Stimulated activated CD4-positive, alpha-beta T cell treated with anti-CD3 and anti-CD28 coated beads, Interleukin-15, amount 100 ng/mL, for 24 hours (primary cell): ENCODE measurements at regions not wholly inside any gene's neighbourhood (a gene's known extent, or its start where the extent isn't known, plus 50 kb on each side); places are given as distances from the start of the nearest gene placed in this dataset.
A peak's percentile ranks its signal among the peaks of the same experiment; 100 is the strongest.

Experiments used
- DNase-seq: peaks from one replicate; pipeline ENCODE4 v3.0.0-alpha.2; 2020

DNA sequence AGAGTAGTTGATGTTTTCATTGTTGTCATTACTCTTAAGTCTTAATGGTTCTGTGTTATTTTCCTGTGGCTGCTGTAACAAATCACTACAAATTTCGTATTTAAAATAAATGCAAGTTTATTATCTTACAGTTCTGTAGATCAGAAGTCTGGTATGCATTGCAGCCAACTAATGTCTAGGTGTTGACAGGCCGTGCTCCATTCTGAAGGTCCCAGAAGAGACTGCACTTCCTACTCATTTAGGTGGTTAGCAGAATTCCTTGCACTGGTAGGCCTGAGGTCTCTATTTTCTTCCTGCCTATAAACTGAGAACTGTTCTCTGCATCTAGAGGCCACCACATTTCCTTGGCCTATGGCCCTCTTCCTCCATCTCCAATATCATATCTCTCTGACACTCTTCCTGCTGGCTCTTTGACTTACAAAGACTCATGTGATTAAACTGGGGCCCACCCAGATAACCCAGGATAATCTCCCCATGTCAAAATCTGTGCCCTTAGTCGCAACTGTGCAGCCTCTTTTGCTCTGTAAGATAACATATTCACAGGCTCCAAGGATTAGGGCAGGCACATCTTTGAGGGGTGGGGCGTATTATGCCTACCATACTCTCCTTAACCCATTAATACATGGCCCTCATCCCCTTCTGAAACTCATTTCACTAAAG is 468.4 kb downstream of the FOXO1 start:
- DNase-seq, result no peak

DNA sequence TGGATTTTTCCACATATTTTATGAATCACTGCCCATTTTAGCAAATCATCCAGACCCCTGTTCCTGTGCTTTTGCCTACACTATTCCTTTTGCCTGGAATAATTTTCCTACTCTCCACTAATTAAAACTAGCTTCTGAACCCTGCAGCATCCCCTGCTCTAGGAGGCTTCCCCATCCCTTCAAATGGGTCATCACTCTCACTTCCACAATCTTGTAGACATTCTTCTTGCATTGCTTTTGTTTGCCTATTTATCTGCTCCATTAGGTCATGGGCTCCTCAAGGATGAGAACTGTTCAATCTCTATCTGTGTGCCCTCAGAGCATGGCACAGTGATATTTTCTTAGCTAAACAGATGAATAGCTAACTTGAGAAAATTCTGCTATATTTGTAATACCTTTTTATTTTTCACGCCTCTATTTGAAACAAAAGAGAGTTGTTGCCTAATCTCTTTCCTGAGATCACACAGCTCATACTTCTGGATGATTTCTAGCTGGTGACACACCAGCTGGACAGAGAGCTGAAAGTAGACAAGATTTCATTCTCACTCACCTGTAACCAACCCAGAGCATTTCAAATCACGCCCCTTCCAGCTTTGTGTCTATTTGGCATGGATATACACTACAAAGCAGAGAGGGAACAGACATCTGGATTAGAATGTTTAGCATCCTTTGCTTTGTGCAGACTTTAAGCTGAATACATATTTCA is 466.0 kb downstream of the FOXO1 start:
- DNase-seq, result no peak

DNA sequence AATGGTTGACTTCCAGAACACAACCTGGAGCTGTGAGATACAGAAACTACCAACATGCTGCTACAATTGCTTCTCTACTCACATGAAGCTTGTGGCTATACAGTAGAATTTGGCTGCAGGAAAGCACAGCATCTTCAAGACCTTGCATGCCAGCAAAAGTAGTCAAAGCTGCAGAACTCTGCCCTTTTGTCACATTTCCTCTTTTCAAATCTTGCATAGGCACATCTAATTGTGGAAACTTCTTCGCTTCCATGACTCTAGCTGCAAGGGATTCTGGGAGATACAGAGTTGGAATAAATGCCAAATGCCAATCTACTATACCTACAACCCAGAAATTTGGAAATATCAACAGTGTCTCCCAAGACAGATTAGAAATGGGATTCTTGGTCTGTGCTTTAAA is 462.2 kb downstream of the FOXO1 start:
- DNase-seq, result no peak

DNA sequence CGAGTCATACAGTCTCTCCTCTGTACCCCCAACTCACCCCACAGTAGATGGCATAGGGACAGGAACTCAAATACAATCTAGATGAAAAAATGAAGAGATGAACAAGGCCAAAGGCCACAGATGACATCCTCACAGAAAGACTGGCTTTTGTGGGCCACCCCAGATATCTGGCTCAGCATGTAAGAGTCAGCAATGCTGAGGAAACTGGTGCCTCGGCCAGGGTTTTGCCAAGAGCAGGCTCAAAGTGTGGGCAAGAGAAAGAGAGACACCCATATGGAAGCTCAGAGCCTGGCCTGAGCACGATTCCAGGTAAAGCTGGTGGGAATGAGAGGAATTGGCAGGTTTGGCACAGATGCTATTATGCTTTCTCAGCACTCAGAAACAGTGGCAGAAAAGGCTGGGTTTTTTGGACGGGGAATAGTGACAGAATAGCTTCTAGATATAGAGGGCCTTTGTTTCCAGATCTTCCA is 460.6 kb downstream of the FOXO1 start:
- peak; percentile 29 for DNase-seq

DNA sequence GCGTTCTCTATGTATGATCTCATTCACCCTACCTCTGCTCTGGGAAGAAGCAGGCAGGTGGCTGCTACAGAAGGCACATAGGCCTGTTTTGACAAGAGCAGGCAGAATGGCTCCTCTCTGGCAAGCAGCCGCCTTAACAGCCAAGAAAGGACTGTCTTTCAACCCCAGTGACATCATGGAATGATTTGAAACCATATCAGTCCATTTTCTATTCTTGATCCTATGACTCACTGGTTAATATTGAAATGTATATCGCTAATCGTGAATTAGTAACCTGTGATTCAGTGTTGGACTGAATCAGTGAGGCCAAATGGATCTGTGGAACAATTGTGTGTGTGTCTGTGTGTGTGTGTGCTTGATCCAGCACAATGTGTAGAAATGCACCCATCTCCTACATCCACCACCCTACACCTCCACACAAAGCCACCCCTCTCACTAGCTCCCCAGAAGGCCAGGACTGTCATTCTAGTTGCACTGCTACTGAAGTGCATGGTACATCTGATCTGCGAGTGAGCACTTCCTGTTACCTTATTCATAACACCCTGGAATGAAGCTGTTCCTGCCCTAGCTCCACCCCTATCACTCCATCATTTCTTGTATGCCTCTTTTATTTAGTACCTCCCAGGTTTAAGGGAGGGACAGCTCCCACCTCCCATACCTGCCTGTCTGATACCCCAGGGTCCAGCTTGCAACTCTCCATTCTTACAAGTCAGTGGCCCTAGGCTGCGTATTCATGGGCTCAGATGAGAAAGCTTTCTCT is 460.0 kb downstream of the FOXO1 start:
- peak; percentile 63 for DNase-seq

DNA sequence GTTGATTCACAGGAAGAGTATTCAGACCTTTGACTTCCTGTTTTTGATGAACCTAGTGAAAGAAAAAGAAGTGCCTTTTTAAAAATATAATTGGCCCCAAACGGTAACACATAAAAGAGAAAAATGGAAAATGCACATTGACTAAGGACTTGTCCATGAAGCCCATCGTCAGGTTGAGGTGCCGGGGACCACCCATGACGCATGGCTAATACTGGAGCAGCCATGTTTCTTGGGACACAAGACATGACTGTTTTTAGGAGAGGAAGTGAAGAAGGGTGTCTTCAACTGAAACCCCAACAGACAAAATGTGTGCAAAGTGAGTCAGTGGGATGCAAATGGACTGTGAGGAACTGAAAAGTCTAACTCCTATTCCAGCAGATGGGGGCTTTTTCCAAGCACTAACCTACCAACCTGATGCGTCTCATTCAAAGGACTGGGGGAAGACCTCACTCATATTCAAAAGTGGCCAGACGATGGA is 459.4 kb downstream of the FOXO1 start:
- DNase-seq, result peak; percentile 41

DNA sequence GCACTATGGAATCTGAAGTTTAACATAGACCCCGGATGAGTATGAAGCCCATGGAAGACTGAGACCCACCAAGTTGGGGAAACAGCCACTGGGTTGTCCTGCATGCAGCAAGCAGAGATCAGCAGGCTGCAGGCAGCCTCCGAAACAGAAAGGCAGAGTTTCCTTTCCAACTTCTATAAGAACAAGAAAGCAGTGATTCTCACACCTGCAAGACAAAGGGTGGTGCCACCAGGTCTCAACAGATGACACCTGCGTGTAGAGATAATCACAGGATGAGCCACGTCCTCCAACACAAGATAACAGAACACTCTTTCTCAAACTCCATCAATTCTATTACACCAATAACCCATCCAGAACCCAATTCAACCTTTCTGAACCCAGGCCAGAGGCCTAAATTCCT is 457.9 kb downstream of the FOXO1 start:
- DNase-seq, result no peak

DNA sequence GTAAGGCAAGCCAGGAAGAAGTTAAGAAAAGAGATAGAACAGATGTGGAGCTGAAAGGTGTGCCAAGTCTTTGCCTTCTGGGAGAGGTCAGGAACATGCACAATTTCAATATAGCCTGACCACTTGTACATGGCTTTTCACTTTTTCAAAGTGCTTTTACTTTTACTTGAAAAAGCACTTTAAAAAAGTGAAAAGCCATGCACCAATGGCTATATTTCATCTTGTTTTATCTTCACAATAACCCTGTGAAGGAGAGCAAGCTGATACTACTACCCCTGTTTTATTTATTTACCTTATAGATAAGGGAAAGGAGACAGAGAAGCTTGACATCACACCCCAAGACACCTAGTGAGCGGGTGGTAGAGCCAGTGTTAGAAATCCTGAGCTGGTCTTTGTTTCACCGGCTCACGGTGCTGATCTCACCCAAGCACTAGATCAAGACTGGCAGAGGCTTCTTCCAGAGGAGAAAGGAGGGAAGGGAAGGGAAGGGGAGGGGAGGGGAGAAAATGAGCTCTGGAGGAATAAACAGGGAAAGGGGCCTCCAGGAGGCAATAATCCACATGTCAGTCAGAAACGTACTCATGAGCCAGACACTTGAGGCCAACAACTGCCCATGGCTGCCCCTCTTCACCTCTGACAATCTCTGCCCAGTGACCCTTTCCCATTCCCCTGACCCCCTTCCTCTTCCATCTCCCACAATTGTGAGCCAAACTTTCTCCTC is 455.4 kb downstream of the FOXO1 start:
- DNase-seq, result no peak

DNA sequence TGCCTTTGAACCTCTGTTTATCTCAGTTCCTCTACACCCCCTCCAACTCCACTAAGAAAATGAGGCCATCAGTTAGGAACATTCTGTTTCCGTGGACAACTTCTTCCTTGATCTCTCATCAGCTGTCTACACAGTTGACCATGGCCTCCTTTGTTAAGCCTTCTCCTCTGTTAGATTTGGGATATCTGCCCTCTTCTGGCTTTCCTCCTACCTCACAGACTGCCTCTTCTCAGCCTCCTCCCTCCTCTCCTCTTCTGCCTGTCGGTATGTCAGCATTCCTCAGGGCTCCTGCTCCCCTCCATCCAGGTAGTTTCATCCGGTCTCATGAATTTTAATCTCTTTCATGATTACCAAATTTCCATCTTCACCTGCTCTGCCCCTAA is 454.9 kb downstream of the FOXO1 start:
- DNase-seq, result no peak

DNA sequence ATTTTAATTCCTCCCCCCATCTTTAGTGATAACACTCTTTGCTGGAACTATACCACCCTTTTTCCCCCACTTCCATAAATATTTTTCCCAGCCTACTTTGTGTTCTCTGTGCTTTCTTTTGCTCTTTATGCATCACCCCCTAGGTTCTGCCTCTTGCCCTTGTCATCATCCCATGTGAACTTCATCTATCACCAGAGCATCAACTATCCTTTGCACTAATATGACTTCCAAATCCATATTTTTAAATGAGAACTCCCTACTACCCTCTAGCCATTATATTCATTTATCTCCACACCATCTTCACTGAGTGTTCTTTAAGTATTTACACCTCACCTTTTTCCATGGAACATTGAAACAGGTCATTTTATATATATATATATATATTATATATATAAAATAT is 452.7 kb downstream of the FOXO1 start:
- DNase-seq, result no peak

DNA sequence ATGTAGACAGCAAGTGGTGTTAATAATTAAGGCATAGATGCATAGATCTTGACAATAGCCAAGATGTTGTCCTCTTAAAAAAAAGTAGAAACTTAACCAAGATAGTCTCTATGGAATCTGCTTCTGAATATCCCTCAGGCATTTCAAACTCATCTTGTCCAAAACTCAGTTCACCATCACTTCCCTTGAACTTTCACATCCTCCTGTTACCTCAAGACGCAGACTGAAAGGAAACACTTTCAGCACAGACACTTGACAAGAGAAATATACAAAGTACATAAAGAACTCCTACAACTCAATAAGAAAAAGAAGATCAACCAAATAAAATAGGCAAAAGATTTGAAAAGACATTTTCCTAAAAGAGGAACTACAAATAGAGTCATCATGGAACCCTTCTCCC is 451.1 kb downstream of the FOXO1 start:
- no peak for DNase-seq

DNA sequence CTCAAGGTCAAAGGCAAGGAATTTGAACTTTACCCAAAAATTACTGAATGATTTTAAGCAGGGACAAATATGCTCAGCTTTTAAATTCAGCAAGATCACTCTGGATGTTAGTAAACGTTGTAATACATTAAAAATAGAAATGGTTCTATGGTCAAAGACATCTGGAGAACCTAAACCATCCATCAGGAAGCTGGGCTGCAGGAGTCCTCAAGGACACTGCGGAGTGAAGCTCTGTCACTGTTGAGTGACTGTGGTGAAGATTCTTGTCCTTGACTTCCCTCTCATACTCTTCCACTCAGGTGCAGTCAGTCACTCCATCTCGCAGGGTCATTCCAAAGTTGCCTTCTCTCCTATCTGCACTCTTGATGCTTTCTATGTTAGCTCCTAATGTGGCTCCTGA is 450.7 kb downstream of the FOXO1 start:
- no peak for DNase-seq

DNA sequence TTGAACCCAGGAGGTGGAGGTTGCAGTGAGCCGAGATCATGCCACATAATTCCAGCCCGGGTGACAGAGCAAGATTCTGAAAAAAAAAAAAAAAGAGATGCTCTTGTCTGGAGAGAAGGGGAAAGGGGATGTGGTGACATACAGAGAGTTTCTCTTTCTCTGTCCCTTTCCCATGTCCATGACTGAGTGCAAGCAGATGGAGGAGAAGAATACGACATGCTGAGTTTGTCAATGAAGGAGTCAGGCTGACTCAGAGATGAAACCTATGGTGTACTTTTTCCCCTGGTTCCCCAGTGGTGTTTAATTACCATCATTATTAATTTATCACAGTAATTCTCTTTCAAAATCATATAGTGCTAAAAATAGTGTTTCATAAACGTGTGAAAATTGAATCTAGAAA is 448.8 kb downstream of the FOXO1 start:
- DNase-seq, result no peak

DNA sequence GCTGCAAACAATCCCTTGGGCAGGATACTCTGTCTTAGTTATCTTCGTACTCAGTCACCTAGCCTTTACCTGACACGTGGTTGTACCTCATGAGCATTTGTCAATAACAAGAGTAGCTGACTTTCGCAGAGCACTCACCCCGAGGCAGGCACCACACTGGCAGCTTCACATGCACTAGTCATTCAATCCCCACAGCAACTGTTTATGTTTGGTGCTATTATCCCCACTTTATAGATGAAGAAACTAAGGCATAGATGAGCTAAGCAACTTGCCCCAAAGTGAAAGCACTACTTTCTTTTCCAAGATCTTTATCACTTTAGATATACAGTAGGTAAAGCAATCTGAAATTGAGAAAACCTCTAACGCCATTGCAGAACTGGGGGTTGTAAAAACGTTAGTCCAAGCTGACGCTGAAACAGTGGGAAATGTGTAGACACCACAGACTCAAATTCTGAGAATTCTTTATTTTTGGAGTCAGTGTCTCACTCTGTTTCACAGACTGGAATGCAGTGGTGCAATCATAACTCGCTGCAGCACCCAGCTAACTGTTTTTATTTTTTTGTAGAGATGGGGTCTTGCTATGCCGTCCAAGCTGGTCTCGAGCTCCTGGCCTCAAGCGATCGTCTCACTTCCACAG is 446.0 kb downstream of the FOXO1 start:
- DNase-seq, result peak; percentile 56

DNA sequence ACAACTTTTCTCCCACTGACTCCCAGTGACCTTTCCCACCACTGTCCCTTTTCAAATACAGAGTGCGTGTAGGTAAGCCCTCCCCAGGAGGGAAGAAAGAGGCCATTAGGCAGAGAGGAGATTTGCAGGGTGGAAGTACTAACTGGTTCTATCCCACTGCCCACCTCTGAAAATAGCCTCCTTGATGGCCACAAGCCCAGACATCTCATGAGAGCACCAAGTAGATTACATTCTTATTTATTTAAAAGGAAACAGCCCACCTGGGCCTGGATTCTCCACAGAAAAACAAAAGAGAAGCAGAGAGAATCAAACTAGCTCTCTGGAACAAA is 445.3 kb downstream of the FOXO1 start:
- no peak for DNase-seq

DNA sequence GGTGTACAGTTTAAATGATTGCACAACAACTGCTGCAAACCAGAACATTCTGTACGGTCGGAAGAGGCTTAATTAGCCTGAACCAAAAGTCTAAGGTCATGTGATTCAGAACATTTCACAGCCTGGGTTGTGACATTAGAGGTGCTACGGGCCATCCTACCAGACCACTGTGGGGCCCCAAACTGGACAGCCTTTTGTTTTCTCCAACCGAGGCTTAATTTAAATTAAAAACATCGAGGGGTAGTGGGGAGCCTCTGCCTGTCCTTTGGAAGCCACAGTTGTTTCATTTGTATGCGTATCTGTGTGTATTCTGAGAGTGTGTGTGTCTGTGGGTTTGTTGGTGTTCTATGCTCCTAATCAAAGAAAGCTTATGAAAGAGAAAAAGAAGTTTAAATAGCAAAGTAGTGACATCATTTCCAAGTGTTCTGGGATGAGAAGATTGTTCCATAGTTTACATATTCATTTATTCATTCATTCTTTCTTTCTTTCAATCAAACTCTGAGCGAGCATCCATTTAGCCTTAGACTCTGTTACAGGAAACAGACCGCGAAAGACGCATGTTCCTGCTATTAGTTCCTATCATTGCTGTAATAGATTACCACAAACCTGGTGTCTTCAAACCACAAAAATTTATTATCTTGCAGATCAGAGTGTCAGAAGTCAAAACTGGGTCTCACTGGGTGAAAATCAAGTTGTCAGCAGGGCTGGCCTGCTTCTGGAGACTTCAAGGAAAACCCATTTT is 444.8 kb downstream of the FOXO1 start:
- peak; percentile 55 for DNase-seq

DNA sequence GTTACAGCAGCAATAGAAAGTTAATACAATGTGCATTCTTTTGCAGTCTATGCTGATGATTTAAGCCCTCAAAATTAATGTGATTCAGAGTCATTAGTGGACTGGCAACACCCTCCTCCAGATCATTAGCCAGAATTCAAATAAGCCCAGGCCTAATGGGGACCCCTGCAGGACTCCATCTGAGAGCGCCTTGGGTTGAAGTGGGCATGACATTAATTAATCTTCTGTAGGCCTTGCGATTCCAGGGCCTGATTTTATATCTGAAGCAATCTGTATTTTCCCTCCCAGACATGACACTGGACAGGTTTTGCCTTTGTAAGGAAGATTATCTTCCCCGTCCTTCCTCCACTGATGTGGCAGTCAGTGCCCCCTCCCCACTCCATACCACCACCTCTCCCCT is 442.9 kb downstream of the FOXO1 start:
- no peak for DNase-seq

DNA sequence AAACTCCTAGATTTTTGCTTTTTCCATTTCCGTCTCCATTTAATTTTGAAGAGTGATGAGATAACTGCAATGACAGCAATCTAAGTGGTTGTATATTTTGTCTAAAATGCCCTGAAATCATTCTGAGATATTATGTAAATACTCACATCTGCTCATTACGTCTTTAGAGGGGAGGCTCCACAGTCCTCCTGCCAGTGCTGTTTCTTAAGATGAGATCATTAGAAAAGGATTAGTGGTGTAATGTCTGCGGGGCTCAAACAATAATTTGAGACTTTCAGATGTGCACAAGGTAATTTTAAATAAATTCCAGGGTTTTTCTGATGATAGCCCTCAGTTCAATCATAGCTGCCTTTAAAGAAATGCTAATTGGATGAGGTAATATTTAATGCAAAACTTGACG is 437.9 kb downstream of the FOXO1 start:
- DNase-seq, result no peak

DNA sequence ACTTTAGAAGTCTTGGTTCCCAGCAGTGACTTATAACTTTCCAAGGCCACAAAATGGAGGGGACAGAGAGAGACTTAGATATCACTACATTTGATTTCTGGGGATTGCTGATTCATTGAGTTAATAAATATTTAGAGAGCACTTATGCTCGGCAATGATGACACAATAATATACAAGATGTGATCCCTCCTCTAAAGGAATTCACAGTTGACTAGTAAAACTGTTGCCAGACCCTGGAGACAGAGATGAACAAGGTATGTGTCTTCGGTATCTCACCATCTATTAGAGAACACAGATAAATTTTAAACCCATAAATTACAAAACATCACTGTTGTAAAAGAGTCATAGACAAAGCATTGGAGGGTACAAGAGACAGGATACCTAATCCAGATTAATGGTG is 437.5 kb downstream of the FOXO1 start:
- no peak for DNase-seq

DNA sequence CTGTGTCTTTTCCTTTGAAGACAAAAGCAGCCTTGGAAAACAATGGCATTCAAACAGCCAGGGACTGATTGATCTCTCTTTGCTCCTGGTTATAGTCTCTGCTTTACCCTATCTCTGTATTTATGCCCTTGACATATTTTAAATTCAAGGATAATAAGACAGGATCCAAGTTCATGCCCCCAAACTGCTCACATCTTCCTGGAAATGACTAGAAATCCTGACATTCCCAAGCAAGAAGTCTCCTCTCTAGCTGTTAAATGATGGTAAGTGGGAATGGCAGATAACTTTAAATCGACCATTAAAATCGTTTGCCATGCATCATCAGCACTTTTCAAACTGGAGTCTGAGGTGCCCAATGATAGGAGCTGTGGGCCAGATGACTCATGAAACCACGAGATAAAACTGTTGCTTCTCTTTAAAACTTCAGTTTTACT is 435.6 kb downstream of the FOXO1 start:
- DNase-seq, result no peak

DNA sequence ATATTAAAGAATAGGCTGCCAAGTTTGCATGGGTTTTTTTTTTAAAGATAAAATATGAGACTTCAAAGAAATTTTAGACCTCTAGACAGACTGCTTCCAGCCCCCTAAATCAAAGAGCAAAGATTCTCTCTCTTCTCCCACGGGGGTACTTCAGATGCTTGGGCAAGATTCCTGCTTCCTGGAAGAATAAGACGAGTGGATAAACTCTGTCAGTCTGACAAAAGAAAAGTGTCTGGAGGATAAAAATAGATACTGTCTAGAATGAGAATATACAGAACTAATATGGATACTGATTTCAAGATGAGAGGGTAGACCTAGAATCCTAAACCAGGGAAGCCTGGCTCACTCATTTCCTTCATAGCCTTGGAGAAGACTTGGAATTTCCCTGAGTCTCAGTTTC is 435.1 kb downstream of the FOXO1 start:
- DNase-seq, result no peak

DNA sequence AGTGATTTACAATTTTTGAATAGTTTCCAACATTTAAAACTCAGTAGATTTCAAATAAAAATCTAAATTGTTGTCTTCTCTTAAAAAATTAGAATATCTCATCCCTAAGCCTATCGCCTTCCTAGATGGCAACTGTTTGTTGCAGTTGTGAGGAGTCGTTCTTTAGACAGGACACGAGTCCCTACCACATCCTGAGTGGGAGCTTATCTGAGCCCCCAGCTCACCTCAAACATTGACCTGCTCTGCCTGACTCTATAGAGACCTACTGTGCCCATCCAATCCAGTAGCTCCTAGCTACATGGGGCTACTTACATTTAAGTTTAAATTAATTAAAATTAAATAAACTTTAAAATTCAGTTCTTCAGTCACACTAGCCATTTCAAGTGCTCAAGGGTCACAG is 434.7 kb downstream of the FOXO1 start:
- DNase-seq, result no peak
